ENCODE measurements at regions not wholly inside any gene's neighbourhood (a gene's known extent, or its start where the extent isn't known, plus 50 kb on each side); places are given as distances from the start of the nearest gene placed in this dataset.
"Not testable (repeated sequence)": the region's sequence is repeated elsewhere in the genome, so short reads cannot be mapped to it uniquely, and the experiment has no call there.

DNA sequence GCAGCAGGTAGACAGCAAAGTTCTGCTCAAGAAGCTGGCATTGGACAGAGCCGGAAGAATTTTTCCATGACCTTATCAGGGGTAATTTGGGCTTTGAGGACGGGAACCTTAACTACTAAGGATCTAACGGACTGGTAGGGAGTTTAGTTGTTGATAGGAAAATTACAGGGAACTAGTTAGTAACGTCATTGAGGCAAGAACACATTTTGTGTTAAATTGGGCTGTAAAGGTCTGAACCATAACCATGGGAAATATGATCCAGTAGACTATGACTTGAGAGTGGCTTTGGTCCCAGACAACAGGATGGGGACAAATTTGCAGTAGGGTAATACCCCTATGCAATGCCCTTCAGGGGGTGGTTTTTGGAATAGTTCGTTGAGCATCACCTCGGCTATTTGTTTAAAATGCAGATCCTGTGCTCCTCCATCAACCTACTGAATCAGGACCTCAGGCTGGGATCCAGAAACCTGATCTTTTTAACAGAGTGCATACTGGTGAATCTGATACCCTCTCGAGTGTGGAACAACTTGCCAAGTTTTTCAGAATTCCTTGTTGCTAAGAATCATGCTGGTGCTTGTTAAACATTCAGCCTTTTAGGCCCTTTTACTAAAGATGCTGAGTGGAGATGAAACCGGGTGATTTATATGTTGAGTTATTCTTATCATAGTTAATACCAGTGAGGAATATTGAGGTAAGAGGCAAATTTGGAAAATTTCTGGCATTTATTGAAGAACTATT lies 255.1 kb downstream of the MAP2K6 start:
- no peak for DNase-seq (ENCODE audit: low read depth in 2 of 2)

DNA sequence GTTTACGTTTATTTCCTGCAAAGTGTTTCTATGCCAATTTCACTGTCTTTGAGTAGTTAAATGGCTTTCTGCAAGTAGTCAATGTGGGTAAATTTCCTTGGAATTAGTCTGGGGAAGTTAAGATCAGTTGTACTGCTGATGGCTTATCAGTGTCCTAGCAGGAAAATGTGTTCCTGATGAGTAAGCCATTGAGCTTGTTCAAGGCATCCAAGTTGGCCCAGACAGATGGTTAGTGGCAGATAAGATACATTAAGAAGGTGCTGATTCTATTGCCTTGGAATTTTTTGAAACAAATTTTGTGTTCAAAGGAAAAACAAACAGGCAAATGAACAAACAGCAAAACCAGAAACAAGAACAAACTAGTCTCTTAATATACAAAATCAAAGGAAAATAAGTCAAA lies 258.4 kb downstream of the MAP2K6 start:
- DNase-seq (ENCODE audit: low read depth in 2 of 2), result peak in 1 of 2 experiments; percentile 2

DNA sequence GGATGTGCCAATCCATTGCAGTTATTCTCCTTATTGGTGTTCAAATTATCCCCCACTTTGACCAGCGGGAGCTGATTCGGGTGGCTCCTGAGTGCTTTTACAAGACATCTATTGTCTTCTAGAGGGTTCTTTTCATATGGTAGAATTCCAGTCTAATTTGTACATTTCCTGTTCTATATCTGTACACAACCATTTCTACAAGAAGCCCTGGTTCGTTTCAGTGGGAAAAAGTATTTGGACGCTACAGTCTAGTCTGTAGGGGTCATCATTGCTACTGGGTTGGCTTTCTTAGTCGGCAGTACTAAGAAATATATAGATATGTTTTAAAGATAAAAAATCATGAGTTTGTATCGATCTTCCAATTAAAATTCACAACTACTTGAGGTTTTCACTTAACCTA lies 262.6 kb downstream of the MAP2K6 start:
- DNase-seq (ENCODE audit: low read depth in 2 of 2), result no peak

DNA sequence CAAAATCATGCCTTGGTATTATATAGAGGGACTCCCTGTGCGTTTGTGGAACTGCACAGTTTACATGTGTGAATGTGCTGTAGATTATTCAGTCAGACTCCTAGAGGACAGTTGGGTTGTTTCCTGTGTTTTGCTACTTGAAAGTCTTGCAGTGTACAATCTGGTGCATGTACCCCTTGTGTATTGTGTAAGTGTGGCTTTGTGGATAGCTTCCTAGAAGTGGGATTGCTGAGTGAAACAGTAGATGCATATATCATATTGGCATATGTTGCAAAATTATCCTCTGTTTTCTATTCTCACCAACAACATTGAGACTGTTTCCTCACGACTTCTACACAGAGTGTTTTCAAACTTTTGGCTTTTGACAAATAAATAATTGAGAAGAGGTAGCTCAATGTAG lies 263.7 kb downstream of the MAP2K6 start:
- no peak for DNase-seq (ENCODE audit: low read depth in 2 of 2)

DNA sequence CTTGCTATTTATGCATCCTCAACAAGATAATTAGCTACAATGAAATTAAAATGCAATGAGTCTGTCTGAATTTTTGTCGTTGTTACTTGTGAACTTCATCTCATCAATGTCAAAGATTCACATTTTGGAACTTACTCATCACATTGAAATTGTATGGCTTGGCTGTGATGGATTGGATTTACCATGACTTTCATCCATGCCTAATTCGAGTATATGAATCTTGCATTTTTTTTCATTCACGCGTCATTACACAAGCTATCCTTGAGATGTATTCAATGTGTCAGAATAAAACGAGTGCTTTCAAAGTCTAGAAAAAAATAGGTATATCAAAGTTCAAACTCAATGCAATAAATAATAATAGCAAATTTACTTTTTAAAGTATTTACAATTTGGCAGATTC lies 265.3 kb downstream of the MAP2K6 start:
- no peak for DNase-seq (ENCODE audit: low read depth in 2 of 2)

DNA sequence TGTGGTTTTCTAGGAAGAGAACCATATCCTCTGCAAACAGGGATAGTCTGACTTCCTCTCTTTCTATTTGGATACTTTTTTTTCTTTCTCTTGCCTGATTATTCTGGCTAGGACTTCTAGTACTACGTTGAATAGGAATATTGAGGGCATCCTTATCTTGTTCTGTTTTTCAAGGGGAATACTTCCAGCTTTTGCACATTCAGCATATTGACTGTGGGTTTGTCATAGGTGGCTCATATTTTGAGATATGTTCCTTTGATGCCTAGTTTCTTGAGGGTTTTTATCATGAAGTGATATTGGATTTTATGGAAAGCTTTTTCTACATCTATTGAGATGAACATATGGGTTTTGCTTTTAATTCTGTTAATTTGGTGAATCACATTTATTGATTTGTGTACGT lies 269.8 kb downstream of the MAP2K6 start:
- DNase-seq (ENCODE audit: low read depth in 2 of 2), result no peak

DNA sequence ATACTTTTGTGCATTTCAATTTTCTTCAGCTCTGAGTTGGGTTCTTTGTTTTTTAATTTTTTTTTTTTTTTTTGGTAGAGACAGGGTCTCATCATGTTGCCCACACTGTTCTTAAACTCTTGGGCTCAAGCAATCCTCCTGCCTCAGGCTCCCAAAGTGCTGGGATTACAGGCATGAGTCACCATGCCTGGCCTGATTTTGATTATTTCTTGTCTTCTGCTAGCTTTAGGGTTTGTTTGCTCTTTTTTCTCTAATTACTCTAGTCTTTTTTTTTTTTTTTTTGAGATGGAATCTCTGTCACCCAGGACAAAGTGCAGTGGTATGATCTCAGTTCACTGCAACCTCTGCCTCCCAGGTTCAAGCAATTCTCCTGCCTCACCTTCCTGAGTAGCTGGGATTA lies 270.7 kb downstream of the MAP2K6 start:
- DNase-seq (ENCODE audit: low read depth in 2 of 2), result not testable (repeated sequence)

DNA sequence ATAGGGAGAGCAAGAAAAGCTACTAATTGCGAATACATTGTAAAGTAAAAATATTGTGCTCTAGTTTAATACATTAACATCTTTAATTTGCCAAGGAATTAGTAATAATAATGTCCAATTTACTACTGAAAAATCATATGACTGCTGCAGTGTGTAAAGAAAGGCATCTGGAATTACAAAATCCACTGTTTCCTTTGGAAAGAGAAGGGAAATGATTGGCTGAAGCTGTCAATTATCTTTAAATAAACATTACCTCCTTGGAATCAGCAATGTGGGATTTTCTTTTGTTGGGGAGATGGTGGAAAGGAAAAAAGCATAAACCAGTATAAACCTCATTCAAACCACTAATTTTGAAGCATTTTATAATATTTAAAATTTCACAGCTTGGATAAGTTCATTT lies 276.0 kb downstream of the MAP2K6 start:
- no peak for DNase-seq (ENCODE audit: low read depth in 2 of 2)

DNA sequence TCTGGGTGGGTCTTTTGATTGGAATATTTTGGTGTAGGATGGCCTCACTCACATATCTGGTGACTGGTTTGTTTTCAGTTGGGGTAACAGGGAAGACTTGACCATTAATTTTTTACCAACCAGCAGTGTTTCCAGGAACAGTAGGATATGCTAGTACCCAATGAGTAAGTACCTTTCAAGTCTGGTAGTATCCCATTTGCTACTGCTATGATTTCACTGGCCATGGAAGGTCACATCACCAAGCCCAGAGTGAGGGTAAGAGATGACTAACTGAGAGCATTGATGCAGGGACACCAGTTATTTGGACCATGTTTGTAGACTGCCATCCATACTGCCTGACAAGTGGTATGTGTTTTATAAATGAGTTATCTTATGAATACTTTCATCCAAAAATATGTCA lies 277.7 kb downstream of the MAP2K6 start:
- DNase-seq (ENCODE audit: low read depth in 2 of 2), result no peak

DNA sequence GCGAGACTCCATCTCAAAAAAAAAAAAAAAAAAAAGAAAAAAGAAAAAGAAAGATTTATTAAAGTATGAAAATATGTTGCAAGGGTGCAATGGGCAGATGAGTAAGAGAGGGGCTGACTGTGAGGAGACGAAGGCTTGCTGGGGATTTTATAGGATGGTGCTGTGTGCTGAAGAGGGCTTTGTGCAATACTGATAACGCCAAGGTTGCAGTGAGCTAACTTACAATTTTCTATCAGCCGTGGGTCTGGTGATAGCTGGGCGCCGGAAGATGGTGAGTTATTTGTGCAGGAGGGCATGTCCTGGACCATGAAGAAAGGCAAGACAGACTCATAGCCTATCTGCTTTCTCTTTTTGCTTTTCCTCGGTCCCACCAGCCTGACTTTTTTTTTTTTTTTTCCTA lies 281.1 kb downstream of the MAP2K6 start:
- no peak for DNase-seq (ENCODE audit: low read depth in 2 of 2)

DNA sequence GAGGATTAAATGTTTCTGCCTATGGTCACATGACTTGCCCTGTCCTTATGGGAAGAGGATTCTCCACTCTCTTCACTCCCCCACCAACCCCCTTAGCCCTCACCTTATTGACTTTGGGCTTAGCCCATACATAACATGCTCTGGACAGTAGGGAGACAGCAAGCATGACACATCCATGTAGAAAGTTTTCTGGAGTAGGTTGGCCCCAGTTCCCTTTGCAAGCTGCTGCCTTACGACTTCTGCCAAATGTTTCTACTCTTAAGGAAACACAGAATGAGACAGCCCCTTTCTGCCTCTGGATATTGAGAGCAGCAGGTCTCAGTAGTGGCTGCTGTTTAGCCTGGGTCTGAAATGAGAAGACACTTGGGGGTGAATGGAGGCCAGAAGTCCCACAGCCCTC lies 282.2 kb downstream of the MAP2K6 start:
- no peak for DNase-seq (ENCODE audit: low read depth in 2 of 2)

DNA sequence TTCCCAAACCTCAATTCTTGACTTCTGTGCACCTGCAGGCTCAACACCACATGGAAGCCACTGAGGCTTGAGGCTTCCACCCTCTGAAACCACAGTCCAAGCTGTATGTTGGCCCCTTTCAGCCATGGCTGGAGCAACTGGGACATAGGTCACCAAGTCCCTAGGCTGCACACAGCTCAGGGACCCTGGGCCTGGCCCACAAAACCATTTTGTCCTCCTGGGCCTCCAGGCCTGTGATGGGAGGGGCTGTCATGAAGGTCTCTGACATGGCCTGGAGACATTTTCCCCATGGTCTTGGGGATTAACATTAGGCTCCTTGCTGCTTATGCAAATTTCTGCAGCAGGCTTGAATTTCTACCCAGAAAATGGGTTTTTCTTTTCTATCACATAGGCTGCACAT lies 283.9 kb downstream of the MAP2K6 start:
- not testable (repeated sequence) for DNase-seq (ENCODE audit: low read depth in 2 of 2)

DNA sequence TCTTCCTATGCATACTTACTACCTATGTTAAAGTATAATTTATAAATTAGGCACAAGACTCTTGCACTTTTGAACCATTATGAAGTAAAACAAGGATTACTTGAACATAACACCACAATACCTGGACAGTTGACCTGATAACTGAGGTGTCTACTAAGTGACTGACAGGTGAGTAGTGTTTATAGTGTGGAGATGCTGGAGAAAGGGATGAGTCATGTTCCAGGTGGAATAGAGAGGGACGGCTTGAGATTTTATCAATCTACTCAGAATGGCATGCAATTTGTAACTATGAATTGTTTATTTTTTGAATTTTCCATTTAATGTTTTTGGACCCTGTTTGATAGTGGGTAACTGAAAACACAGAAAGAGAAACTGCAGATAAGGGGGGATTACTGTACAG lies 287.6 kb downstream of the MAP2K6 start:
- DNase-seq (ENCODE audit: low read depth in 2 of 2), result no peak

DNA sequence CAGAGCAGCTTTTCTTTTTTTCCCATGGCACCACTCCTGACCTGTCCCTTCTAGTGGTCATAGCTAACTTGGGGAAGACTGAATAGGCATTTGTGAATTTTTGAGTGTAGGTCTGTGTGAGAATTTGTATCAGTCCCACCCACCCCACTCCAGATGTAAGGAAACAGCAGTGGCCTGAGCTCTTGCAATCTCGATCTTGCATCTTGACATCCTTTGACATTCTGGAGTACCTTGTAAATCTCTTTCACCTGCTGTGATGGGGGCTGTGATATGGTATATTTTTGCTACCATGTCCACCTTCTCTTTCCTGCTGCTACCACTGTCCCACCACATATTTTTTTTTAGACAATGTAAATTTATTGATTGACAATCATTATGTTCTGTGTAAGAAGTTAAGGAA lies 289.3 kb downstream of the MAP2K6 start:
- no peak for DNase-seq (ENCODE audit: low read depth in 2 of 2)

DNA sequence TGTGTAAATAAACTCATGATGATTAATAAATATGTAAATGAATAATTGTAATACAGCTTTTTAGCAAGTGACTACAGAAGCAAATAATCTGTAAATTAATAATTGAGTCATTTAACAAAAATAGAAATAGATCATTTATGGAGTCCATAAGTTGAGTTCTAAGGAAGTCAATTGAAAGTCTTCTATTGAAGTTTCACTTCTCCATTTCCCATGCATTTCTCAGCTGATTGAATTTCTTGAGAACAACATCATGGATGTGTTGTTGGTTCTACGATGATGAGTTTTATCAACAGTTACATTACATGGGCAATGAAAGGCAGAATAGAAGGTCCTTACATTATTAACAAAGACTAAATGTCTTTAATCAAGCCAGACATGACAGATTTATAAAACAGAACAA lies 290.4 kb downstream of the MAP2K6 start:
- no peak for DNase-seq (ENCODE audit: low read depth in 2 of 2)

DNA sequence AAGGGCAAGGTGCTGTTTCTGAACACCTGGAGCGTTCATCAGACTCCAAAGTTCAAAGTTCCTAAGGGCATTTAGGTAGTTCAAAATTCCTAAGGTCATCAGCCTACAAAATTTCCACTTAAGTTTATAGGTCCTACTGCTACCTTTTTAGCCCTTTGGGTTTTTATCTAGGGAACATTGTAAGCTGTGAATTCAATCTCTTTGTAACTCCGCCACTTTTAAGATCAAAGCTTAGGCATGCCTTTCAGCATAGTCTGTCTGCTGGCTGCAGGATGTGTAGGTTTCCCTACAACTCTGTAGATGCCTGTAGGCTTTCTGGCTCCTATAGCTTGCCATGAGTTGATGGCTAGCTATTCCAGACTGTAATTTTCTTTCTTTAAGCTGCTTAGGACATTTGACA lies 291.6 kb downstream of the MAP2K6 start:
- no peak for DNase-seq (ENCODE audit: low read depth in 2 of 2)

DNA sequence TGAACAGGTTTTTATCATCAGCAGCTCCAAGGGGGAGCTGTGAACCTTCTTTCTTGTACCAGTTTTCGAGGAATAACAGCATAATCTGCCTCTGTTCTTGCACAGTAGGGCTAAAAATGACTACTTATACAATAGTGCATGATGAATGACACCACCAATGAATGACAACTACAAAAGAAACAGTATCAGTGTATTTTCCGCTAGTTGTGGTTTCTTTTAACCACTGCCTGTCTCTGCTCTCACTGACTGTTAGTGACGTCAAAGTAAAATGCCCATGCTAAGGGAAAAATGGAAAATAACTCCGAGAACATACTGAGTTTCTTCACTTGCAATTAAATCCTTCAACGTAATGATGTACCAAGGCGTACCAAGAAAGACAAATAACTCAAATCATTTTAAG lies 294.9 kb downstream of the MAP2K6 start:
- DNase-seq (ENCODE audit: low read depth in 2 of 2), result no peak

DNA sequence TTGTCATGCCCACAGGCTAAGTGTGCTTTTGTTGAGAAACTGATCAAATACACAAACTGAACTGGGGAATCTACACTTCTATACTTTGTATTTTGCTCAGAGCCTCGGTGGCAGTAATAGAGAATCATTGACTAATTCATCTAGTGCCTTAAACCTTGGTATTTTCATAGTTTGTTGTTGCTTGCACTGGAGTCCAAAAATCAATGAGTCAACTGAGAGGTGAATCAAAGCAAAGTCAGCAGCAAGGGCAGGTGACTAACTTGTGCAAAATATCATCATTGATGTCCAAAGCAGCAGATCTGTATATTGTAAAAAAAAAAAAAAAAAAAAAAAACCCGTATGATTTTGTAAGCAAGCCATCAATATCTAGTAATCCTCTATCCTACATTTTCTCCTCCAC lies 296.4 kb downstream of the MAP2K6 start:
- DNase-seq (ENCODE audit: low read depth in 2 of 2), result no peak

DNA sequence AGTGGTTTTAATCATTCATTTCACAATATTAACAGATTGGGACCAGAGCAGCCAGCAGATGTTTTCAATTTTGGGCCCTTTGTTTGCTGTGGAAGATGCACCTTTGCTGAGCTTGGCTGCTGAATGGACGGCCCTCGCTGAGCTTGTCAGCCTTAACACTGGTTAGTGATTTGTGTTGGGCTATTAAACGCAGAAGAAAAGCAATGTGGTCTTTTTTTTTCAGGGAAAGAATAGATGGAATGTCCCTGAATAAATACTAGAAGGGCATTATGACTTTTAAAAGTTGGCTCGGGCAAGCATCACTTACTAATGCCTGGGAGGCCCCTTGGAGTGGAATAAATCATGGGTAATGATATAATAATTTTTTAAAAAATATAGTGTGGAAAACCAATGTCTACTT lies 297.0 kb downstream of the MAP2K6 start:
- DNase-seq (ENCODE audit: low read depth in 2 of 2), result peak; percentile 46 to 63

DNA sequence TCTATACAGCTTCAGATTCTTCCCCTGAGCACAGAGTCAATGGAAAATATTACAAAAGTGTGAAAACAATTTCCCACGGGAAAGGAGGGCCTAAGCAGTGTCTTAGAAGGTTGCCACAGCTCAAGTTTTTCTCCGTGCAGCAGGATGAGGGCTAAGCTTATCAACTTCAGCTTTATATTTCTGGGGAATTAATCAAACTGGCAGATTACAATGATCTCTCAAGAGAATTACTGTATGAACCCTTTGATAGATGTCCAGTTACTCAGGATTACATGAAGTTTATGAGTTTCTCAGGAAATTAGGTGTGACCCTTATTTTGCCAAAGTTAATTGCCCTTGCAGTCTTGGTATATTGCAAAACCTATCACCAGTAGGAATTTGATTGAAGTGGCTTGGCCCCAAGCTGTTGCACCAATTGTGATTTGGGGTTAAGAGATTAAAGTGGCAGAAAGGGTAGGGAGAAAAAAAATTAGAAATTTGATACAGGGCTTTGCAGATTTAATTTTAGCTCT lies 298.4 kb downstream of the MAP2K6 start:
- no peak for DNase-seq (ENCODE audit: low read depth in 2 of 2)

DNA sequence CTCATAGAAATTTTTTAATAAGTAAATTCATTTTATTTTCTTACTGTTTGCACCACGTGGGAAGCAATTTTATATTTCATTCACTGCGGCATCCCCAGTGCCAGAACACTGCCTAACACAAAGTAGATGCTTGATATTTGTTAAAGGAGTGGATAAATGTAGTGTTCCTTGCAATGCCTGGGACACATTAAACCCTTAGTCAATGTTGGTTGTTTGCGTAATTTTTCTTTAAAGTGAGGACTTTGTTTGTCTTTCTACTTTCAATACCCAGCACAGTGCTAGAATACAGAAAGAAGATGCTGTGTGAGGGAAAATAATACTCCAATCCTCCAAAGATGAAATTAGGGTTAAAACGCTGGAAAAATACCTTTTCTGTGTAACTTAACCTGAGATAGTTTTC lies 299.3 kb downstream of the MAP2K6 start:
- DNase-seq (ENCODE audit: low read depth in 2 of 2), result no peak

DNA sequence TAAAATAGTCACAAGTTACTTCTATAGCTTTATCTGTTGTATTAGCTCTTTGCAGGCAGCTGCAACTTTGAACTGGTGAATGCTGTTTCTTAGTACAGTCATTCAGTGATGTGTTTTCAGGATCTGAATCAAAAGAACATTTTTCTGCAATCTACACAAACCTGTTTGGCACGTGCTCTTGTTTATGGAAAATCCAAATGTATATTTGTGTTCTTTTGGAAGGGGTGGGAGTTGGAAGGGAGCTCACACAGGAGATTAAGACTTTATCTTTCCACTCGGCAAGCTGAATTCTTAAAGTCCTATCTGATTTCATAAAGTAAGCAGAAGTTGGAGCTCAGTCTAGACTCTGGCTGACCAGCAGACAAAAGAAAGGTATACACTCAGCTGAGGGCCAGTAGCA lies 300.2 kb downstream of the MAP2K6 start:
- DNase-seq (ENCODE audit: low read depth in 2 of 2), result no peak

DNA sequence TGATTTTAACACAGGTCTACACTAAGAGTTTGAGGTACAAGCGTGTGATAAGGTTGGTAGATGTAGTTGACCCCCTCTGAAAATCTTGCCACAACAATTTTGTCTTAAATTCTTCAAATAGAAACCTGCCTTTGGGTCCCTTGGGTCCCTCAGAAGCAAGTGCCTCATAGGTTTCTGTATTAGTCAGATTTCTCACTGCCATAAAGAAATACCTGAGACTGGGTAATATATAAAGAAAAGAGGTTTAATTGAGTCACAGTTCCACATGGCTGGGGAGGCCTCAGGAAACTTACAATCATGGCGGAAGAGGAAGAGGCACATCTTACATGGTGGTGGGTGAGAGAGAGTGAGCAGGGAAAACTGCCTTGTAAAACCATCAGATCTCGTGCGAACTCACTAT lies 301.2 kb downstream of the MAP2K6 start:
- DNase-seq (ENCODE audit: low read depth in 2 of 2), result no peak

DNA sequence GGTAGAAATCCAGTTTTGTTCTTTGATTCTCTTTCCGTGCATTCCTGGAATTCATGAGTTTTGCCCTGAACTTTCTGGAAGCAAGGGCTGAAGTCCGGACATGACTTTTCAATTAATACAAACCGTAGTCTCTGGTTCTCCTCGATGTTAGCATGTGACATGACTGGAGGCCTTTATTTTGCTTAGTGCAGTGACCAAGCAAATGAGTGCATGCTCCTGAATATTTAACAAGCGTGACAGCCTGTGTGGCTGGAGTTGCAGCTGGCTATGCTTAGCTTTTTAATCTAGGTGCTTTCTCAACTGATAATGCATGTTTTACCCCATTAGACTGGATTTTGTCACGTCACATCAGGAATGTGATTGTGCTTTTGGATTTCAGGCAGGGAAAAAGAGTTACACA lies 302.1 kb downstream of the MAP2K6 start:
- no peak for DNase-seq (ENCODE audit: low read depth in 2 of 2)

Data from fibroblast of skin of left quadriceps (primary cell).